Neural progenitor cell (in vitro differentiated cells): ENCODE measurements at regions not wholly inside any gene's neighbourhood (a gene's known extent, or its start where the extent isn't known, plus 50 kb on each side); places are given as distances from the start of the nearest gene placed in this dataset.

Experiments
- EZH2 ChIP-seq: fragments of 200-600 bp; sonication (generic); IDR thresholded peaks from 2 replicates; pipeline ENCODE4 v1.6.1; 2017; ENCODE audit warnings: antibody characterized with exemption, mild to moderate bottlenecking, moderate library complexity
- EZH2phosphoT487 ChIP-seq: fragments of 200-600 bp; sonication (generic); IDR thresholded peaks from 2 replicates; pipeline ENCODE4 v1.6.1; 2017; ENCODE audit warnings: antibody characterized with exemption
- TF ChIP-seq, protein P1 (sequence below): fragments of 200-600 bp; sonication (generic); IDR thresholded peaks from 2 replicates; pipeline ENCODE4 v1.5.1; 2017; ENCODE audit warnings: antibody characterized with exemption, mild to moderate bottlenecking

DNA sequence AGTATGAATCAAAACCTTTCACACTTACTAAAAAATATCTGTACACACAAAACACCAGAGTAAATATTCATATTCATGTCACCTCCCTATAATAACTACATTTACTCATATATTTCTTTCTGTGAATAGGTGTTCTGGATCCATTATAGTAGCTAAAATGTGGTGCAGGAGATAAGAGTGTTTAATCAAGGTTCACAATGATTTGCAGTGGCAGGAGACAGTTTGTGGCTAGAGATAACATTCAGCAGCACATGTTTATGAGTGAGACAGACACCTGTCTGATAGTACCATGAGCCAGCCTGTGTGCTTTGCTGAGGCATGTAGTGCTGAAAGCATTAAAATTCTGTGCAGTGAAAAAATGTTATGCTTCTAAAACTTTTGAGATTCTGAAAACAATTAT is 410.3 kb downstream of the SRGAP2C start:
- TF ChIP-seq, protein P1, sequence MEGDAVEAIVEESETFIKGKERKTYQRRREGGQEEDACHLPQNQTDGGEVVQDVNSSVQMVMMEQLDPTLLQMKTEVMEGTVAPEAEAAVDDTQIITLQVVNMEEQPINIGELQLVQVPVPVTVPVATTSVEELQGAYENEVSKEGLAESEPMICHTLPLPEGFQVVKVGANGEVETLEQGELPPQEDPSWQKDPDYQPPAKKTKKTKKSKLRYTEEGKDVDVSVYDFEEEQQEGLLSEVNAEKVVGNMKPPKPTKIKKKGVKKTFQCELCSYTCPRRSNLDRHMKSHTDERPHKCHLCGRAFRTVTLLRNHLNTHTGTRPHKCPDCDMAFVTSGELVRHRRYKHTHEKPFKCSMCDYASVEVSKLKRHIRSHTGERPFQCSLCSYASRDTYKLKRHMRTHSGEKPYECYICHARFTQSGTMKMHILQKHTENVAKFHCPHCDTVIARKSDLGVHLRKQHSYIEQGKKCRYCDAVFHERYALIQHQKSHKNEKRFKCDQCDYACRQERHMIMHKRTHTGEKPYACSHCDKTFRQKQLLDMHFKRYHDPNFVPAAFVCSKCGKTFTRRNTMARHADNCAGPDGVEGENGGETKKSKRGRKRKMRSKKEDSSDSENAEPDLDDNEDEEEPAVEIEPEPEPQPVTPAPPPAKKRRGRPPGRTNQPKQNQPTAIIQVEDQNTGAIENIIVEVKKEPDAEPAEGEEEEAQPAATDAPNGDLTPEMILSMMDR, result no peak
- TF ChIP-seq EZH2, result no peak
- no peak for TF ChIP-seq EZH2phosphoT487
